ENCODE measurements at regions not wholly inside any gene's neighbourhood (a gene's known extent, or its start where the extent isn't known, plus 50 kb on each side); places are given as distances from the start of the nearest gene placed in this dataset.

DNA sequence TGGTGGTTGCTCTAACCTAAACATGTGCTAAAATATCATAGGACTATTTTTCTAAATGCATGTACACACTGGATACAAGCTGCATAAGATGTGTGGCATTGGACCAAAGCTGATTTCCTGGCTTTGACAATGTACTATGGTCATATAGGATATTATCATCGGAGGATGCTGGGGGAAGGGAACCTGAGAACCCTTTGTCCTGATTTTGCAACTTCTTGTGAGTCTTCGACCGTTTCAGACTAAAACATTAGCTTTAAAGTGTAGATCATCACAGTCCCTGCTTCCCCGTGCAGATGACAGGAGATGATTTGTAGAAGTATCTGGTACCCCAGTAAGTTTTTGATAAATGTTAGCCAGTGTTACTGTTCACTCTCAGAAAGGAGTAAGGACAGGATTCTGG is 554.7 kb downstream of the MIAT start:
- Histone ChIP-seq H3K27ac (ENCODE audit: low read depth in 1 of 2, low read length in 1 of 2) (no peak overlapping the region), H3K36me3 (ENCODE audit: control insufficient read depth in 2 of 2, insufficient read depth in 2 of 2, low read length in 1 of 2) (no peaks in the 10 kb centered on the region), H3K4me3 (ENCODE audit: low read length in 2 of 2) (no peak overlapping the region), H3K9me3 (ENCODE audit: control insufficient read depth in 2 of 2, insufficient read depth in 1 of 2, low read length in 1 of 2) (no peaks in the 10 kb centered on the region), H3K4me1 (ENCODE audit: control insufficient read depth in 2 of 2, insufficient read depth in 2 of 2, low read length in 2 of 2) (peaks cover 0 to 4% of the 10 kb centered on the region in 2 donors), H3K27me3 (ENCODE audit: control insufficient read depth in 2 of 2, insufficient read depth in 1 of 2, low read length in 1 of 2) (no peaks in the 10 kb centered on the region)
- DNase-seq (ENCODE audit: low read depth in 6 of 9, low spot score in 9 of 9): no peak
- WGBS: 7% methylated on average over 4 of the region's 4 CpGs

- H3K27ac ChIP-seq (ENCODE audit: low read depth in 1 of 2, low read length in 1 of 2): no peak overlapping the region
- no peaks in the 10 kb centered on the region for H3K9me3 ChIP-seq (ENCODE audit: control insufficient read depth in 2 of 2, insufficient read depth in 1 of 2, low read length in 1 of 2)
- H3K36me3 ChIP-seq (ENCODE audit: control insufficient read depth in 2 of 2, insufficient read depth in 2 of 2, low read length in 1 of 2): no peaks in the 10 kb centered on the region
- H3K4me1 ChIP-seq (ENCODE audit: control insufficient read depth in 2 of 2, insufficient read depth in 2 of 2, low read length in 2 of 2): peaks cover 0 to 2% of the 10 kb centered on the region in 2 donors
- no peak overlapping the region for H3K4me3 ChIP-seq (ENCODE audit: low read length in 2 of 2)
- 16% methylated on average over 14 of the region's 14 CpGs for WGBS
- DNase-seq (ENCODE audit: low read depth in 6 of 9, low spot score in 9 of 9): peak in 1 of 9 donors; percentile 6
- H3K27me3 ChIP-seq (ENCODE audit: control insufficient read depth in 2 of 2, insufficient read depth in 1 of 2, low read length in 1 of 2): no peaks in the 10 kb centered on the region
Observed at GRCh38 chr22:27212617-27213177, 555.3 kb downstream of the MIAT start.

GRCh38 chr22:27213294-27213693 is 555.9 kb downstream of the MIAT start:
- DNase-seq (ENCODE audit: low read depth in 6 of 9, low spot score in 9 of 9): no peak
- WGBS: 52% methylated on average over 4 of the region's 4 CpGs
- H3K4me1 ChIP-seq (ENCODE audit: control insufficient read depth in 2 of 2, insufficient read depth in 2 of 2, low read length in 2 of 2): no peaks in the 10 kb centered on the region
- H3K36me3 ChIP-seq (ENCODE audit: control insufficient read depth in 2 of 2, insufficient read depth in 2 of 2, low read length in 1 of 2): no peaks in the 10 kb centered on the region
- no peak overlapping the region for H3K27ac ChIP-seq (ENCODE audit: low read depth in 1 of 2, low read length in 1 of 2)
- no peaks in the 10 kb centered on the region for H3K27me3 ChIP-seq (ENCODE audit: control insufficient read depth in 2 of 2, insufficient read depth in 1 of 2, low read length in 1 of 2)
- H3K9me3 ChIP-seq (ENCODE audit: control insufficient read depth in 2 of 2, insufficient read depth in 1 of 2, low read length in 1 of 2): no peaks in the 10 kb centered on the region
- no peak overlapping the region for H3K4me3 ChIP-seq (ENCODE audit: low read length in 2 of 2)

DNA sequence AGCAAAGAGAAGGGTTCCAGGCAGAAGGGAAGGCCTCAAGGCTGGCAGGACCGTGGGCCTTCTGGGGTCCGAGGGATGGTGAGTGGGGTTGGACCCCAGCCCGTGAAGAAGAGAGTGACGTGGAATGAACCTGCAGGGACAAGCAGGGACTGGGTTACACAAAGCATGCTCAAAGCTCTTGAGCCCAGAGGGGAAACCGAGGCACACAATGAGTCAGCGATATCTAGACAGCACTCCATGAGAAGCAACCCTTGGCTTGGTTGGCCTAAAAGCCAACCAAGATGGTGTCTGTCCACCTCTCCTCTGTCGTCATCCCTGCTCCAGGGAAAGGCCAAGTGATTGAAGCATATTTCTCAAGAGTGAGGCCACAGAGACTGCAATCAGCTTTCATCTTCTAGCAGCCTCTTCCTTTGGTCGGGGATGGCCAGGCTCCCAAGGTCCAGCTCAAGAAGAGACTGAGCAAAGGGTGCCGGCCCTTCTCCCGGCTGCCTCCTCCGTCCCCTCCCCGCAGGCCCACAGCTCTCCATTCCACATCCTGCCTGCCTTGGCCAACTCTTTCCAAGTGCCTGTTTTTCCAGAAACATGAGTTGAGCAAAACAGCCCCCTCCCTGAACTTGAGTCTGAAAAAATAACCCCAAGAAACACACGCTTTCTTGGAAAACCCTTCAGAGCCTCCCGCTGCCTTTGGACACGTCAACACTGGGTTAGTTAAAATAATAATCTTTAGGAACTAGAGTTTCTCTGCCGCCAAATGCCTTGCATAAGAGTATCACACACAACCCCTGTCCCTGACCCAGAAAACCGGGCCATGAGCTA is 556.6 kb downstream of the MIAT start:
- Histone ChIP-seq H3K4me1 (ENCODE audit: control insufficient read depth in 2 of 2, insufficient read depth in 2 of 2, low read length in 2 of 2) (no peaks in the 10 kb centered on the region), H3K36me3 (ENCODE audit: control insufficient read depth in 2 of 2, insufficient read depth in 2 of 2, low read length in 1 of 2) (no peaks in the 10 kb centered on the region), H3K9me3 (ENCODE audit: control insufficient read depth in 2 of 2, insufficient read depth in 1 of 2, low read length in 1 of 2) (no peaks in the 10 kb centered on the region), H3K27me3 (ENCODE audit: control insufficient read depth in 2 of 2, insufficient read depth in 1 of 2, low read length in 1 of 2) (no peaks in the 10 kb centered on the region), H3K27ac (ENCODE audit: low read depth in 1 of 2, low read length in 1 of 2) (peak overlapping the region in 1 of 2 donors; percentile 26), H3K4me3 (ENCODE audit: low read length in 2 of 2) (no peak overlapping the region)
- WGBS: 86% methylated on average over 17 of the region's 17 CpGs
- DNase-seq (ENCODE audit: low read depth in 6 of 9, low spot score in 9 of 9): no peak

DNA sequence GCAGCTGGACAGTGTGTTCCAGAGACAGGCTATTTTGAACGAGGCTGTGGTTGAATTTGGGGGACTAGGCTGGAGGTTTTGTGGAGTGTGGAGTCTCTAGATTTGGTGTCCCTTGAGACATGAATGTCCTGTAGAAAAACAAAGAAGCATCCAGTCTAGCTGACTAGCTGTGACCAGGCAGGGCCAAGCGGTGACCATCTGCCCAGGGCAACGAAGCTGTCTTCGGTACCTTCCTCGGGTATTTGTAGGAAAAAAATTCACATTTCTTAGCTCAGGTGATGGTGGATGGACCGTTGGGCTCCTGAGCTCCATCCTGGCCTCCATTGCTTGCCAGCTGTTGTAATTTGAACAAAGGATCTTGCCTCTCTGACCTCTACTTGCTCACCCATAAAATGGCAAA is 557.3 kb downstream of the MIAT start:
- Histone ChIP-seq H3K27ac (ENCODE audit: low read depth in 1 of 2, low read length in 1 of 2) (peak overlapping the region in 1 of 2 donors; percentile 17), H3K9me3 (ENCODE audit: control insufficient read depth in 2 of 2, insufficient read depth in 1 of 2, low read length in 1 of 2) (no peaks in the 10 kb centered on the region), H3K4me3 (ENCODE audit: low read length in 2 of 2) (no peak overlapping the region), H3K27me3 (ENCODE audit: control insufficient read depth in 2 of 2, insufficient read depth in 1 of 2, low read length in 1 of 2) (no peaks in the 10 kb centered on the region), H3K36me3 (ENCODE audit: control insufficient read depth in 2 of 2, insufficient read depth in 2 of 2, low read length in 1 of 2) (no peaks in the 10 kb centered on the region), H3K4me1 (ENCODE audit: control insufficient read depth in 2 of 2, insufficient read depth in 2 of 2, low read length in 2 of 2) (no peaks in the 10 kb centered on the region)
- DNase-seq (ENCODE audit: low read depth in 6 of 9, low spot score in 9 of 9): no peak
- 86% methylated on average over 6 of the region's 6 CpGs for WGBS

GRCh38 chr22:27215871-27216270 is 558.5 kb downstream of the MIAT start:
- Histone ChIP-seq H3K9me3 (ENCODE audit: control insufficient read depth in 2 of 2, insufficient read depth in 1 of 2, low read length in 1 of 2) (no peaks in the 10 kb centered on the region), H3K4me3 (ENCODE audit: low read length in 2 of 2) (no peak overlapping the region), H3K36me3 (ENCODE audit: control insufficient read depth in 2 of 2, insufficient read depth in 2 of 2, low read length in 1 of 2) (no peaks in the 10 kb centered on the region), H3K27me3 (ENCODE audit: control insufficient read depth in 2 of 2, insufficient read depth in 1 of 2, low read length in 1 of 2) (no peaks in the 10 kb centered on the region), H3K4me1 (ENCODE audit: control insufficient read depth in 2 of 2, insufficient read depth in 2 of 2, low read length in 2 of 2) (no peaks in the 10 kb centered on the region), H3K27ac (ENCODE audit: low read depth in 1 of 2, low read length in 1 of 2) (no peak overlapping the region)
- DNase-seq (ENCODE audit: low read depth in 6 of 9, low spot score in 9 of 9): no peak
- WGBS: 78% methylated on average over 5 of the region's 5 CpGs

- 89% methylated on average over 1 of the region's 1 CpG for WGBS
- Histone ChIP-seq H3K36me3 (ENCODE audit: control insufficient read depth in 2 of 2, insufficient read depth in 2 of 2, low read length in 1 of 2) (no peaks in the 10 kb centered on the region), H3K27me3 (ENCODE audit: control insufficient read depth in 2 of 2, insufficient read depth in 1 of 2, low read length in 1 of 2) (no peaks in the 10 kb centered on the region), H3K27ac (ENCODE audit: low read depth in 1 of 2, low read length in 1 of 2) (no peak overlapping the region), H3K4me3 (ENCODE audit: low read length in 2 of 2) (no peak overlapping the region), H3K9me3 (ENCODE audit: control insufficient read depth in 2 of 2, insufficient read depth in 1 of 2, low read length in 1 of 2) (no peaks in the 10 kb centered on the region), H3K4me1 (ENCODE audit: control insufficient read depth in 2 of 2, insufficient read depth in 2 of 2, low read length in 2 of 2) (no peaks in the 10 kb centered on the region)
- no peak for DNase-seq (ENCODE audit: low read depth in 6 of 9, low spot score in 9 of 9)
Observed at GRCh38 chr22:27216444-27216843, 559.1 kb downstream of the MIAT start.

GRCh38 chr22:27217154-27217553 is 559.8 kb downstream of the MIAT start:
- no peak overlapping the region for H3K27ac ChIP-seq (ENCODE audit: low read depth in 1 of 2, low read length in 1 of 2)
- WGBS: 85% methylated on average over 3 of the region's 3 CpGs
- no peak overlapping the region for H3K4me3 ChIP-seq (ENCODE audit: low read length in 2 of 2)
- DNase-seq (ENCODE audit: low read depth in 6 of 9, low spot score in 9 of 9): no peak
- H3K4me1 ChIP-seq (ENCODE audit: control insufficient read depth in 2 of 2, insufficient read depth in 2 of 2, low read length in 2 of 2): no peaks in the 10 kb centered on the region
- H3K9me3 ChIP-seq (ENCODE audit: control insufficient read depth in 2 of 2, insufficient read depth in 1 of 2, low read length in 1 of 2): no peaks in the 10 kb centered on the region
- H3K36me3 ChIP-seq (ENCODE audit: control insufficient read depth in 2 of 2, insufficient read depth in 2 of 2, low read length in 1 of 2): no peaks in the 10 kb centered on the region
- H3K27me3 ChIP-seq (ENCODE audit: control insufficient read depth in 2 of 2, insufficient read depth in 1 of 2, low read length in 1 of 2): no peaks in the 10 kb centered on the region

DNA sequence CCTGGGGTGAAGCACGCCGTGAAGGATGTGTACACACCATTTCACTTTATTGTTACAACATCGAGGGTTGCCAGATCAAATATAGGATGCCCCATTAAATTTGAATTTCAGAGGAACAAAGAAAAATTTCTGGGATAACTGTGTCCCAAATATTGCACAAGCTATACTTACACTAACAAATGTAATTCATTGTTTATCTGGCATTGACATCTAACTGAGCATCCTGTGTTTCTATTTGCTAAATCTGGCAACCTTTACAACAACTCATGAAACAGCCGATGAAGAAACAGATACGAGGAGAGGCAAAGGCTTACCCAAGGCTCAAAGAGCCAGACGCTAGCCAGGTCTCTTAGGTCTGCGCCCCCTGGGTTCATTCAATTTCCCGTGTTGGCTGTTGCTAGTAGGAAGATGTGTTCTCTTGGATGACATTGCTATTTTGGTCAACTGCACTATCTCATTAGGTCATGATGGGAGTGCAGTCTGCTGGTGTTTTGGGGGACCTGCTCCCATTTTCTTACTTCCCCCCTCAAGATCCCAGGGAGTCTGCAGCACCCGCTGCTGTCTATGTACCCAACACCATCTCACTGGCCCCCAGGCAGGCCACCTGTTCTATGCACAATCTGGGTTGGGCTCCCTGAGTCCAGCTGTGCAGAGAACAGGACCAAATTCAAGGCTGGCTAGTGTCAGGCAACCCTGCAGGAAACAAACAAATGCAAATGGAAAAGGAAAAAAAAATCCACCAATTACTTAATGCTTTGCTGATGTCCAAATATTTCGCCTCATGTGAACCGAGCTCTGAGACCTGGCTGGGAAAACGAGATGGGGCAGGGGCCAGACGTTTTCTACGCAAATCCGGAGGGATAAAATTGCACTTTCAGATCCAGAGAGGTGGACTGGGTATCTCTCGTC is 560.9 kb downstream of the MIAT start:
- no peak for DNase-seq (ENCODE audit: low read depth in 6 of 9, low spot score in 9 of 9)
- no peaks in the 10 kb centered on the region for H3K27me3 ChIP-seq (ENCODE audit: control insufficient read depth in 2 of 2, insufficient read depth in 1 of 2, low read length in 1 of 2)
- WGBS: 80% methylated on average over 16 of the region's 16 CpGs
- H3K36me3 ChIP-seq (ENCODE audit: control insufficient read depth in 2 of 2, insufficient read depth in 2 of 2, low read length in 1 of 2): no peaks in the 10 kb centered on the region
- no peak overlapping the region for H3K27ac ChIP-seq (ENCODE audit: low read depth in 1 of 2, low read length in 1 of 2)
- no peaks in the 10 kb centered on the region for H3K9me3 ChIP-seq (ENCODE audit: control insufficient read depth in 2 of 2, insufficient read depth in 1 of 2, low read length in 1 of 2)
- H3K4me3 ChIP-seq (ENCODE audit: low read length in 2 of 2): no peak overlapping the region
- H3K4me1 ChIP-seq (ENCODE audit: control insufficient read depth in 2 of 2, insufficient read depth in 2 of 2, low read length in 2 of 2): no peaks in the 10 kb centered on the region
